ENCODE measurements at regions not wholly inside any gene's neighbourhood (a gene's known extent, or its start where the extent isn't known, plus 50 kb on each side); places are given as distances from the start of the nearest gene placed in this dataset.

DNA sequence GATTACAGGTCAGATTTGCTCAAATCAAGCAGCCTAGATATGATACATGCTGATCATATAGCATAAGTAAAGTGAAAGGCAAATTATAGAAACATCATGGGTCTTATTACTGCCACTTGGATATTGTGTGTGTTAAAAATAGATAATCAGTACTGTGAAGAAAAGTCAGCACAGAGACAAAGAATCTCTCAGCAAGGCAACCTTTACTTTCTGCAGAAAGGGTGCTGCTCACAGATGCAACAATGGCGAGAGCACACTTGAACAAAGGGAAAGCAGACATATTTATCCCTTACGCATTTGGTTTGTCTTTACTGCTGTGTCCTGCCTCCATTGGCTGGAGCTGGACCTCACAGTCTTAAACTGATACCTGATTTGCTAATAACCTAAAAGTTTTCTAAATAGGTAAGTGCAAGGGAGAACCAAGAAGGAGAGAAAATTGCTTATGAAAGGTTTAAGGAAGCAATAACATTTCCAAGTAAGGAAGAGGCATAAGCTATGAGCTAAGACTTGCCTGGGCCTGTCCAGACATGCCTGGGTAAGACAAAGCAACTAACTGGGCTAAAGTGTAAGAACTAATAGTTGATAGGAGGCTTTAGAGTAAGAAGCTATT is 1310.8 kb upstream of the LRRTM3 start:
- TF ChIP-seq, protein P1, sequence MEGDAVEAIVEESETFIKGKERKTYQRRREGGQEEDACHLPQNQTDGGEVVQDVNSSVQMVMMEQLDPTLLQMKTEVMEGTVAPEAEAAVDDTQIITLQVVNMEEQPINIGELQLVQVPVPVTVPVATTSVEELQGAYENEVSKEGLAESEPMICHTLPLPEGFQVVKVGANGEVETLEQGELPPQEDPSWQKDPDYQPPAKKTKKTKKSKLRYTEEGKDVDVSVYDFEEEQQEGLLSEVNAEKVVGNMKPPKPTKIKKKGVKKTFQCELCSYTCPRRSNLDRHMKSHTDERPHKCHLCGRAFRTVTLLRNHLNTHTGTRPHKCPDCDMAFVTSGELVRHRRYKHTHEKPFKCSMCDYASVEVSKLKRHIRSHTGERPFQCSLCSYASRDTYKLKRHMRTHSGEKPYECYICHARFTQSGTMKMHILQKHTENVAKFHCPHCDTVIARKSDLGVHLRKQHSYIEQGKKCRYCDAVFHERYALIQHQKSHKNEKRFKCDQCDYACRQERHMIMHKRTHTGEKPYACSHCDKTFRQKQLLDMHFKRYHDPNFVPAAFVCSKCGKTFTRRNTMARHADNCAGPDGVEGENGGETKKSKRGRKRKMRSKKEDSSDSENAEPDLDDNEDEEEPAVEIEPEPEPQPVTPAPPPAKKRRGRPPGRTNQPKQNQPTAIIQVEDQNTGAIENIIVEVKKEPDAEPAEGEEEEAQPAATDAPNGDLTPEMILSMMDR (IDR thresholded peaks at IDR 0.05; ENCODE audit: low read length), result no peak
- TF ChIP-seq EZH2 (optimal IDR thresholded peaks at IDR 0.05; ENCODE audit: low read depth, low read length), result no peak

Measured in MM.1S (cell line).